ENCODE measurements at regions not wholly inside any gene's neighbourhood (a gene's known extent, or its start where the extent isn't known, plus 50 kb on each side); places are given as distances from the start of the nearest gene placed in this dataset.

DNA sequence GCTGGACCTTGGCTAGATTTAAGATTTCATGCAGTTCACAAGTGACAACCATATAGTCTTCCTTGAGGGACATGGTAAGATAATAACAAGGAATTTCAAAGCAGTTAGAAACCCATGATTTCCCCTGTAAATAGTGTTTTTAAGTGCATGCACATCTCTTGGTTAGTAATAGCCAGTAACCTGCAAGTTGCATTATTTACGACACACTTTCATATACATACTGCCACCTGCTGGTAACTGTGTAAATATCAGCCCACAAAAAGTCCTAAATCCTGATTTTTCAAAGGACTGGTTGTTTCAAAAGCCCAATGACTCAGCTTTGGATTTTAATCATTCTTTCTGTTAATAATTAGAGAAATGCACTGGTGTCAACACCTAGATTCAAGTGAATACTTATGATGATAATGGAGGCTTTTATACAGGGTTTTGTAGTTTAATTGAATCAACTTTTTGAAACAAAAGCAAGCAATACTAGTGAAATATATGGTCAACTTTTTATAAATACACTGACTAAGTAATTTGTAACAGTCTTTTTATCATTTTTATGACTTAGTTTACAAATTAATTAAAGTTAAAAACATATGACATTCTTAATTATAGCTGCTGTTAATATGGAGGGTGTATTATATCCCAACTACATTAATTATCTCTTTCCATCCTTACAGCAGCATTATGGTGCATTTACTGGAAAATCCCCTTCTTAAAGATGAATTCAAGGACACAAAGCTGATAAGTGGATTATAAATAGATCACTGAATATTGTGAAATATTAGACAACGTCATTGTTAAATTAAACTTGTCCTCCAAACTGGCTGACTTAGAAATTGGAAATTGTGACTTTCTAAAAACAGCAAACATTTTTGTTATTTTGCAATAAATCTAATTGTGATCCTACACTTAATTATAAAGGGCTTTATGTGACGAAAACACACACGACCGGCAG is 367.7 kb upstream of the SEMA3D start:
- H3K36me3 ChIP-seq: no peaks in the 10 kb centered on the region
- H3K27me3 ChIP-seq: no peaks in the 10 kb centered on the region
- TF ChIP-seq, protein P1, sequence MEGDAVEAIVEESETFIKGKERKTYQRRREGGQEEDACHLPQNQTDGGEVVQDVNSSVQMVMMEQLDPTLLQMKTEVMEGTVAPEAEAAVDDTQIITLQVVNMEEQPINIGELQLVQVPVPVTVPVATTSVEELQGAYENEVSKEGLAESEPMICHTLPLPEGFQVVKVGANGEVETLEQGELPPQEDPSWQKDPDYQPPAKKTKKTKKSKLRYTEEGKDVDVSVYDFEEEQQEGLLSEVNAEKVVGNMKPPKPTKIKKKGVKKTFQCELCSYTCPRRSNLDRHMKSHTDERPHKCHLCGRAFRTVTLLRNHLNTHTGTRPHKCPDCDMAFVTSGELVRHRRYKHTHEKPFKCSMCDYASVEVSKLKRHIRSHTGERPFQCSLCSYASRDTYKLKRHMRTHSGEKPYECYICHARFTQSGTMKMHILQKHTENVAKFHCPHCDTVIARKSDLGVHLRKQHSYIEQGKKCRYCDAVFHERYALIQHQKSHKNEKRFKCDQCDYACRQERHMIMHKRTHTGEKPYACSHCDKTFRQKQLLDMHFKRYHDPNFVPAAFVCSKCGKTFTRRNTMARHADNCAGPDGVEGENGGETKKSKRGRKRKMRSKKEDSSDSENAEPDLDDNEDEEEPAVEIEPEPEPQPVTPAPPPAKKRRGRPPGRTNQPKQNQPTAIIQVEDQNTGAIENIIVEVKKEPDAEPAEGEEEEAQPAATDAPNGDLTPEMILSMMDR (IDR thresholded peaks at IDR 0.05): peak; percentile 63 to 67
- ATAC-seq (peak; percentile 95), DNase-seq (peak in 2 of 4 donors; percentile 64 to 76)
- intact Hi-C loops (cut with DNase I): no loop called here
- no peak overlapping the region for H3K27ac ChIP-seq
- no peak overlapping the region for H3K4me3 ChIP-seq
- peaks cover 0 to 7% of the 10 kb centered on the region in 2 donors for H3K4me1 ChIP-seq
- no peaks in the 10 kb centered on the region for H3K9me3 ChIP-seq

DNA sequence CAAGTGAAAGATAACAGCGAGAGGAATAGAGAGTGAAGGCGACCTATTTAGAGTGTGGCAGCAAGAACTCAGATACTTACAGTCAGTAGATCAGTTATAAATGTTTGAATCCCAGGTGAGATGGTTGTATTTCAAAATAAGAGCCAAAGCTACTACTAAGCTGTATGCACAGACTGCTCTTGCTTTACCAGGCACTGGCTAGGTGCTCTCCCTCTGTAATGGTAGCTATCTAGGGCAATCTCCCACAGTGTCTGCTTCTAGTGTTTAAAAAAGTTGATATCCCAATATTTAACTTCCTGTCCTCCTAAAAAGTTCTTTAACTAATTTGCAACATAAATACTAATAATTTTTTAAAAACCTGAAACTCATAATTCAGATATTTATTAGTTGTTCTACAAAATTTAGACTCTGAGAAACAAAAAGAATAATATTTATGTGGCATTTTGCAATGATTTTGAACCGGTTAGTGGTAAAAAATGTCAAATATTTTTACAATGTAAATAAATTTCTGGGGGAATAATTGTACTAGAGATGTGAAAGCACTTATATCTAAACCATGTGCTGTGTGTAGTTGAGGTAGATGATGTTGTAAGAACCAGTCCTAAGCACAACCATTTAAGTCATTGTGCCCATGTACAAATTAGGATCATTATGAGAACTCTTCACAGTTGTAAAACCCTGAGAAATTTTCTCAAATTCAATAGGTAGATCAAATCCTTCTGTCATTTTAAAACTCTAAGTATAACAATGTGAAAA is 349.3 kb upstream of the SEMA3D start:
- H3K27me3 ChIP-seq: no peaks in the 10 kb centered on the region
- no peaks in the 10 kb centered on the region for H3K4me1 ChIP-seq
- H3K27ac ChIP-seq: no peak overlapping the region
- no peak for DNase-seq
- H3K9me3 ChIP-seq: peaks cover 0 to 5% of the 10 kb centered on the region in 2 donors
- intact Hi-C loops (cut with DNase I): no loop called here
- no peak for ATAC-seq
- H3K36me3 ChIP-seq: no peaks in the 10 kb centered on the region
- no peak overlapping the region for H3K4me3 ChIP-seq
- TF ChIP-seq, protein P1 (IDR thresholded peaks at IDR 0.05): no peak

DNA sequence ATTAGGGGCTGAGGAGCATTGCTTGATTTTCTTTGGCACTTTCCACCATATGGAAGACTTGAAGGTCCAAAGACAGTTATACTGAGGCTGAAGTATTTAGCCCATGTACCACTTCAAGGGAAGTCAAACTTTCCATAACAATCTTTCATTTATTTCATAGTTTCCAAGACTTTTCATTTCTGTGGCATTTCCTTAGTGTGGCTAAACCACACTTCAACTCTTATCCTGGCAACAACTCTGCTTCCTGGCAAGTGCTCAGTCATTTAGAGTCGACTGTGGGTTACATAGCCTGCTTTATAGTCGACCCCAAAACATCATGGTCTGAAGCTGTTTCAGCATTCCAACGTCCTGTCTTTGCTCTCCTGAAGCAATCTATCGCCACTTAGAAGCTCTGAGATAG is 343.0 kb upstream of the SEMA3D start:
- H3K4me3 ChIP-seq: no peak overlapping the region
- no peaks in the 10 kb centered on the region for H3K4me1 ChIP-seq
- H3K27me3 ChIP-seq: no peaks in the 10 kb centered on the region
- H3K9me3 ChIP-seq: no peaks in the 10 kb centered on the region
- TF ChIP-seq, protein P1 (IDR thresholded peaks at IDR 0.05): no peak
- intact Hi-C loops (cut with DNase I): no loop called here
- H3K36me3 ChIP-seq: no peaks in the 10 kb centered on the region
- DNase-seq: peak in 1 of 4 donors; percentile 34
- peak; percentile 30 for ATAC-seq
- no peak overlapping the region for H3K27ac ChIP-seq

DNA sequence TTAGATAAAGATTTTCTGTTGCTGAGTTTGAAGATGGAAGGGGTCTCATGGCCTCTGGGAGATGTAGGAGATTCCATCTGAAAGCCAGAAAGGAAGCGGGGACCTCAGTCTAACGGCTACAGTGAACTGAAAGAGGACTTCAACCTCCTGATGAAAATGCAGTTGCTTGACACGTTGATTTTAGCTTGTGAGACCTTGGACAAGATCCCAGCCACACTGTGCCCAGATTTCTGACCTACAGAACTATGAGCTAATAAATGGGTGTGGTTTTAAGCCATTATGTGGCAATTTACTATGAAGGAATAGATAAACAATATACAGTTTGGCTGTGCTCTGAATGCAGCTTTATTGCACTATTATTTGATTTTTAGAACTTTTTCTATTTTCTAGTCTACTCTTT is 342.3 kb upstream of the SEMA3D start:
- H3K36me3 ChIP-seq: no peaks in the 10 kb centered on the region
- no peaks in the 10 kb centered on the region for H3K27me3 ChIP-seq
- intact Hi-C loops (cut with DNase I): no loop called here
- H3K4me1 ChIP-seq: no peaks in the 10 kb centered on the region
- H3K4me3 ChIP-seq: no peak overlapping the region
- TF ChIP-seq, protein P1 (IDR thresholded peaks at IDR 0.05): no peak
- ATAC-seq: peak; percentile 45
- H3K27ac ChIP-seq: peak overlapping the region in 1 of 2 donors; percentile 31
- peak in 1 of 4 donors; percentile 30 for DNase-seq
- H3K9me3 ChIP-seq: no peaks in the 10 kb centered on the region

DNA sequence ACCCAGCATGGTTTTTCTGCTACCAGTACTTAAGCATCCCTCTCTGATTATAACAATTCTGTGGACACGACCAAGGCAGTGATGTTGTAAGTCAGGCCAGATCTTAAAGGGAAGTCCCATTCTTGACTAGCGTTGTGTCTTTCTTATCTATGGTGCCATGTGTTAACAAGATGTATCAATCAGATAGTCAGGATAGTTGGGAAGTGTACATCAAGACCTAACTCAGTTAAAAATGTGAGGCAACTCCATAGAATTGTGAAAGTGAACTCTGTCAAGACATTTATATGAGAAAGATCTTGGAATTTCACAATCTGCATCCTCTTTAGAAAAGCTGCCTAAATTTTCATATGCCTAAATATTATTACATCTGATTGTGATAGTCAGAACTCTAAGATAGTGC is 341.7 kb upstream of the SEMA3D start:
- Histone ChIP-seq H3K4me3 (no peak overlapping the region), H3K9me3 (no peaks in the 10 kb centered on the region), H3K27ac (no peak overlapping the region), H3K27me3 (no peaks in the 10 kb centered on the region), H3K4me1 (no peaks in the 10 kb centered on the region), H3K36me3 (no peaks in the 10 kb centered on the region)
- DNase-seq (peak in 1 of 4 donors; percentile 16), ATAC-seq (no peak)
- intact Hi-C loops (cut with DNase I): no loop called here
- TF ChIP-seq, protein P1 (IDR thresholded peaks at IDR 0.05): no peak
